GM18861 (cell line): ENCODE measurements at regions not wholly inside any gene's neighbourhood (a gene's known extent, or its start where the extent isn't known, plus 50 kb on each side); places are given as distances from the start of the nearest gene placed in this dataset.

ENCODE experiments used
- ATAC-seq: cut with Tn5 transposase; IDR thresholded peaks from one replicate; pipeline ENCODE4 v1.9.1; 2021; ENCODE audit not compliant: unreplicated experiment

GRCh38 chr2:43057742-43058725 lies 168.4 kb downstream of the ZFP36L2 start:
- no peak for ATAC-seq

GRCh38 chr2:43057026-43057741 lies 169.2 kb downstream of the ZFP36L2 start:
- ATAC-seq, result no peak

GRCh38 chr2:43055985-43056384 lies 170.4 kb downstream of the ZFP36L2 start:
- no peak for ATAC-seq

GRCh38 chr2:43055086-43055912 lies 171.1 kb downstream of the ZFP36L2 start:
- no peak for ATAC-seq

- ATAC-seq, result no peak
Observed at GRCh38 chr2:43054367-43054766, 172.0 kb downstream of the ZFP36L2 start.

GRCh38 chr2:43052944-43053306 lies 173.5 kb downstream of the ZFP36L2 start:
- ATAC-seq, result no peak

GRCh38 chr2:43052204-43052943 lies 174.0 kb downstream of the ZFP36L2 start:
- no peak for ATAC-seq

- ATAC-seq, result no peak
Observed at GRCh38 chr2:43051338-43051737, 175.1 kb downstream of the ZFP36L2 start.

GRCh38 chr2:43050866-43051265 lies 175.5 kb downstream of the ZFP36L2 start:
- no peak for ATAC-seq

- no peak for ATAC-seq
Observed at GRCh38 chr2:43049836-43050801, 176.3 kb downstream of the ZFP36L2 start.

GRCh38 chr2:43047187-43047780 lies 179.1 kb downstream of the ZFP36L2 start:
- ATAC-seq, result no peak

GRCh38 chr2:43045866-43046265 lies 180.5 kb downstream of the ZFP36L2 start:
- no peak for ATAC-seq

GRCh38 chr2:43044093-43044681 lies 182.2 kb downstream of the ZFP36L2 start:
- ATAC-seq, result no peak

GRCh38 chr2:43043553-43043870 lies 182.9 kb downstream of the ZFP36L2 start:
- ATAC-seq, result no peak

GRCh38 chr2:43041661-43042360 lies 184.6 kb downstream of the ZFP36L2 start:
- no peak for ATAC-seq

GRCh38 chr2:43041173-43041591 lies 185.2 kb downstream of the ZFP36L2 start:
- no peak for ATAC-seq

GRCh38 chr2:43040084-43040854 lies 186.1 kb downstream of the ZFP36L2 start:
- ATAC-seq, result peak; percentile 52
